ENCODE measurements at regions not wholly inside any gene's neighbourhood (a gene's known extent, or its start where the extent isn't known, plus 50 kb on each side); places are given as distances from the start of the nearest gene placed in this dataset.

DNA sequence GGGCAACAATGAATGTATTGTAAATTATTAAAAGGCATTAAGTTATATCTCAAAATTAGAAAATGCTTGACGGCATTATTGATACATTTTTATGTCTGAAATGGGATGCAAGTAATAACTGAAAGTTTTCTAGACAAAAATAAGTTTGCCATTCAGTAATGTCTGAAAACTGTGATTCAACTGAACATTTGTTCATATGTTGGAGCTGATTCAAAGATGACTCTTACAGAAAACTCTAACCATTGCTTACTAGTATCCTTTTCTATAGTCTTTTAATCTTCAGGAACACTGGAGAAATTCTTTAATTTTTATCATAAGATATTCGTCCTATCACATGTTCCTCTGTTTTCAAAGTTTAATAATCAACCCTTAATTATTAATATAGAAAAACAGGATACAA lies 71.1 kb upstream of the TFEC start:
- intact Hi-C loops (cut with micrococcal nuclease) = no loop called here
- no peaks in the 10 kb centered on the region for H3K36me3 Mint-ChIP-seq (ENCODE audit: low read depth)
- ATAC-seq (no peak), DNase-seq (no peak)
- TF ChIP-seq, protein P1, sequence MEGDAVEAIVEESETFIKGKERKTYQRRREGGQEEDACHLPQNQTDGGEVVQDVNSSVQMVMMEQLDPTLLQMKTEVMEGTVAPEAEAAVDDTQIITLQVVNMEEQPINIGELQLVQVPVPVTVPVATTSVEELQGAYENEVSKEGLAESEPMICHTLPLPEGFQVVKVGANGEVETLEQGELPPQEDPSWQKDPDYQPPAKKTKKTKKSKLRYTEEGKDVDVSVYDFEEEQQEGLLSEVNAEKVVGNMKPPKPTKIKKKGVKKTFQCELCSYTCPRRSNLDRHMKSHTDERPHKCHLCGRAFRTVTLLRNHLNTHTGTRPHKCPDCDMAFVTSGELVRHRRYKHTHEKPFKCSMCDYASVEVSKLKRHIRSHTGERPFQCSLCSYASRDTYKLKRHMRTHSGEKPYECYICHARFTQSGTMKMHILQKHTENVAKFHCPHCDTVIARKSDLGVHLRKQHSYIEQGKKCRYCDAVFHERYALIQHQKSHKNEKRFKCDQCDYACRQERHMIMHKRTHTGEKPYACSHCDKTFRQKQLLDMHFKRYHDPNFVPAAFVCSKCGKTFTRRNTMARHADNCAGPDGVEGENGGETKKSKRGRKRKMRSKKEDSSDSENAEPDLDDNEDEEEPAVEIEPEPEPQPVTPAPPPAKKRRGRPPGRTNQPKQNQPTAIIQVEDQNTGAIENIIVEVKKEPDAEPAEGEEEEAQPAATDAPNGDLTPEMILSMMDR (IDR thresholded peaks at IDR 0.05) = no peak
- peaks cover 6% of the 10 kb centered on the region for H3K27me3 Mint-ChIP-seq
- POLR2A ChIA-PET = no interaction called here
- no peaks in the 10 kb centered on the region for H3K4me1 Mint-ChIP-seq (ENCODE audit: low read depth)
- no peak overlapping the region for H3K27ac Mint-ChIP-seq
- CTCF ChIA-PET = no interaction called here
- no peak overlapping the region for H3K4me3 Mint-ChIP-seq
- no peaks in the 10 kb centered on the region for H3K9me3 Mint-ChIP-seq

DNA sequence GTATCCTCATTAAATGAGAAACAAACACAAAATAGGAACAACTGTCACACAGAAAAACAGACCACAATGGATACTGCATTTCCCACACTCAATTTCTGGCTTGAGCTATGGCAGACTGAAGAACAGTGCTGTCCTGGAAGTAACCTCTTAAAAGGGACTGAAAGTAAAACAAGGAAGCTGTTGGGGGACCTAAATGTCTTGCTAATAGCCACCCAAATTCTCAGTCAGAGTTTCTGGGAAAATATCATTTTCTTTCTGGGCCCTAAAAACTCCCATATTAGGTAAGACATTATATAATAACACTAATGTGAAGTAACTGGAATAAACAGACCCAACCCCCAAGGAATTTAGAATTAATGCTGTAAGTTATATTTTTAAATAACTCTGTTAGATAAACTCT lies 80.9 kb upstream of the TFEC start:
- Mint-ChIP-seq H3K36me3 (ENCODE audit: low read depth) (no peaks in the 10 kb centered on the region), H3K9me3 (no peaks in the 10 kb centered on the region), H3K4me1 (ENCODE audit: low read depth) (no peaks in the 10 kb centered on the region), H3K4me3 (no peak overlapping the region), H3K27ac (no peak overlapping the region), H3K27me3 (peaks cover 3% of the 10 kb centered on the region)
- intact Hi-C loops (cut with micrococcal nuclease) = no loop called here
- DNase-seq (no peak), ATAC-seq (no peak)
- POLR2A ChIA-PET = no interaction called here
- CTCF ChIA-PET = no interaction called here
- TF ChIP-seq, protein P1 (IDR thresholded peaks at IDR 0.05) = no peak

- intact Hi-C loops (cut with micrococcal nuclease) = no loop called here
Observed at GRCh38 chr7:116113310-116113709, 82.7 kb upstream of the TFEC start.

GRCh38 chr7:116120839-116121238 lies 89.5 kb upstream of the TES start:
- no peaks in the 10 kb centered on the region for H3K36me3 Mint-ChIP-seq (ENCODE audit: low read depth)
- intact Hi-C loops (cut with micrococcal nuclease) = no loop called here

More at GRCh38 chr7:116113310-116113709, 82.7 kb upstream of the TFEC start:
- DNase-seq (no peak), ATAC-seq (no peak)
- CTCF ChIA-PET = no interaction called here
- POLR2A ChIA-PET = no interaction called here
- Mint-ChIP-seq H3K36me3 (ENCODE audit: low read depth) (no peaks in the 10 kb centered on the region), H3K9me3 (no peaks in the 10 kb centered on the region), H3K27ac (no peak overlapping the region), H3K4me3 (no peak overlapping the region), H3K27me3 (peaks cover 3% of the 10 kb centered on the region), H3K4me1 (ENCODE audit: low read depth) (no peaks in the 10 kb centered on the region)
- TF ChIP-seq, protein P1 (IDR thresholded peaks at IDR 0.05) = no peak

DNA sequence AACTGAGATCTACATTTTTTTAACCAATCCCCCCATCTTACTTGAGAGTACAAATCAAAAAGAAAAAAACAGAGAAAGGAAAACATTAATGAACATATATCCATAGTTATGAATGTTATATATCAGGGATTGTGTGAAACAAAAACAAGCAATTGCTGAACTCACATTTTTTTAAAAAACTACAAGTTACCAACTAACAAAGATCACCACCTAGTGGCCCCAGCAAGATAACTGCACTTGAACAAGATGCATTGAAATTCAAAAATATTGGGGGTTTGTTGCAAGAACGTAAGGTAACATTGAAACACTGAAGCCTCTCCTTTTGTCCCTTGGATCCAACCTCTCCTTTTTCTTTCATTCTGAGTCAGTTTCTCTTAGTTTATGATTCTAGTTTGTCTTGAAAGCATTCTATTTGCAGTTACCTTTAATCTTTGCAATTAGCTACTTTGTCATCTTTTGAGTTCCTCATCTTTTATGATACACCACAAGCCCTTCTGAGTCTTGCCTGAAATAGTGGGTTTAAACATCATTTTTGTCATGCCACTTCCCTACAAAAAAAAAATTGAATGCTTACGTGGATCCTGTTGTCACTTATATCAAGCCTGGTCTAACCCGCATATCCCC lies 87.3 kb upstream of the TES start:
- H3K27me3 Mint-ChIP-seq = peaks cover 6% of the 10 kb centered on the region
- H3K9me3 Mint-ChIP-seq = peaks cover 5% of the 10 kb centered on the region
- ATAC-seq = no peak
- no peak overlapping the region for H3K27ac Mint-ChIP-seq
- intact Hi-C loops (cut with micrococcal nuclease) = no loop called here
- ChIA-PET CTCF (interaction anchor here (0.9 to 1.0 kb wide), 2 partner anchors 15 to 20 kb away, joined by 3 to 4 read pairs; no protein-coding TSS in a partner anchor), POLR2A (no interaction called here)
- DNase-seq = peak; percentile 22
- no peaks in the 10 kb centered on the region for H3K4me1 Mint-ChIP-seq (ENCODE audit: low read depth)
- H3K36me3 Mint-ChIP-seq (ENCODE audit: low read depth) = no peaks in the 10 kb centered on the region
- TF ChIP-seq, protein P1 (IDR thresholded peaks at IDR 0.05) = peak; percentile 52
- H3K4me3 Mint-ChIP-seq = no peak overlapping the region

More at GRCh38 chr7:116120839-116121238, 89.5 kb upstream of the TES start:
- Mint-ChIP-seq H3K27me3 (peaks cover 6% of the 10 kb centered on the region), H3K27ac (no peak overlapping the region), H3K4me1 (ENCODE audit: low read depth) (no peaks in the 10 kb centered on the region), H3K4me3 (no peak overlapping the region), H3K9me3 (no peaks in the 10 kb centered on the region)
- DNase-seq (no peak), ATAC-seq (no peak)
- TF ChIP-seq, protein P1 (IDR thresholded peaks at IDR 0.05) = no peak
- ChIA-PET POLR2A (no interaction called here), CTCF (interaction anchor here (0.7 kb wide), 1 partner anchor 1255 kb away, joined by 3 read pairs; no protein-coding TSS in a partner anchor)
